Astrocyte (in vitro differentiated cells and primary cell): ENCODE measurements at regions not wholly inside any gene's neighbourhood (a gene's known extent, or its start where the extent isn't known, plus 50 kb on each side); places are given as distances from the start of the nearest gene placed in this dataset.

Source experiments
- DNase-seq: peaks from one replicate; pipeline ENCODE4 v3.0.0-alpha.2; 2010; ENCODE audit warnings: low read depth
- FAIRE-seq: peaks from 2 replicates; lab custom pipeline; 2011; peaks lifted over from hg19 to GRCh38; lab: Jason Lieb, UNC
- H2AFZ ChIP-seq: 2 replicates; pipeline ENCODE4 v1.6.0; 2012; ENCODE audit warnings: low read depth, low read length, inconsistent platforms
- H3K27ac ChIP-seq: 2 replicates; pipeline ENCODE4 v1.5.1; 2011; ENCODE audit warnings: low read depth, low read length, inconsistent platforms
- H3K27me3 ChIP-seq: 2 replicates; pipeline ENCODE4 v1.6.0; 2011; ENCODE audit warnings: low read length, inconsistent platforms; ENCODE audit not compliant: insufficient read depth
- H3K36me3 ChIP-seq: 2 replicates; pipeline ENCODE4 v1.5.1; 2011; ENCODE audit warnings: low read length, inconsistent platforms; ENCODE audit not compliant: insufficient read depth
- H3K4me1 ChIP-seq: 2 replicates; pipeline ENCODE4 v1.5.1; 2011; ENCODE audit warnings: low read length, inconsistent platforms; ENCODE audit not compliant: insufficient read depth
- H3K4me2 ChIP-seq: 2 replicates; pipeline ENCODE4 v1.6.0; 2012; ENCODE audit warnings: low read length, inconsistent platforms
- H3K4me3 ChIP-seq: 2 replicates; pipeline ENCODE4 v1.5.1; 2011; ENCODE audit warnings: low read depth, mild to moderate bottlenecking, low read length, inconsistent platforms; ENCODE audit not compliant: insufficient read depth
- H3K79me2 ChIP-seq: 2 replicates; pipeline ENCODE4 v1.6.0; 2012; ENCODE audit warnings: mild to moderate bottlenecking, low read length, inconsistent platforms; ENCODE audit not compliant: insufficient read depth
- H3K9ac ChIP-seq: 2 replicates; pipeline ENCODE4 v1.6.0; 2012; ENCODE audit warnings: mild to moderate bottlenecking, low read length, inconsistent platforms
- H3K9me3 ChIP-seq: 2 replicates; pipeline ENCODE4 v1.5.1; 2012; ENCODE audit warnings: low read depth, mild to moderate bottlenecking, low read length, inconsistent platforms; ENCODE audit not compliant: insufficient read depth
- H4K20me1 ChIP-seq: 2 replicates; pipeline ENCODE4 v1.6.0; 2012; ENCODE audit warnings: low read length, inconsistent platforms; ENCODE audit not compliant: insufficient read depth
- H3K27ac Mint-ChIP-seq: one replicate; pipeline ENCODE4 v1.8.0; 2021; ENCODE audit warnings: mild to moderate bottlenecking, mixed read lengths; ENCODE audit not compliant: unreplicated experiment
- H3K27me3 Mint-ChIP-seq: one replicate; pipeline ENCODE4 v1.8.0; 2021; ENCODE audit warnings: low read depth, mixed read lengths; ENCODE audit not compliant: unreplicated experiment
- H3K36me3 Mint-ChIP-seq: one replicate; pipeline ENCODE4 v1.8.0; 2021; ENCODE audit warnings: low read depth, mixed read lengths; ENCODE audit not compliant: unreplicated experiment
- H3K4me1 Mint-ChIP-seq: one replicate; pipeline ENCODE4 v1.8.0; 2021; ENCODE audit warnings: low read depth, mixed read lengths; ENCODE audit not compliant: unreplicated experiment
- H3K4me3 Mint-ChIP-seq: one replicate; pipeline ENCODE4 v1.8.0; 2021; ENCODE audit warnings: mild to moderate bottlenecking, moderate library complexity, mixed read lengths; ENCODE audit not compliant: unreplicated experiment
- H3K9me3 Mint-ChIP-seq: one replicate; pipeline ENCODE4 v1.8.0; 2021; ENCODE audit warnings: mild to moderate bottlenecking, mixed read lengths; ENCODE audit not compliant: unreplicated experiment
- EZH2 ChIP-seq: IDR thresholded peaks from 2 replicates; pipeline ENCODE4 v1.6.1; 2012; ENCODE audit warnings: mild to moderate bottlenecking, low read length, inconsistent platforms; ENCODE audit not compliant: insufficient read depth
- TF ChIP-seq, protein P1 (sequence below): IDR thresholded peaks from 2 replicates; pipeline ENCODE4 v1.5.1; 2011; ENCODE audit warnings: low read depth, mild to moderate bottlenecking, inconsistent platforms, low read length, moderate library complexity; ENCODE audit not compliant: insufficient read depth

DNA sequence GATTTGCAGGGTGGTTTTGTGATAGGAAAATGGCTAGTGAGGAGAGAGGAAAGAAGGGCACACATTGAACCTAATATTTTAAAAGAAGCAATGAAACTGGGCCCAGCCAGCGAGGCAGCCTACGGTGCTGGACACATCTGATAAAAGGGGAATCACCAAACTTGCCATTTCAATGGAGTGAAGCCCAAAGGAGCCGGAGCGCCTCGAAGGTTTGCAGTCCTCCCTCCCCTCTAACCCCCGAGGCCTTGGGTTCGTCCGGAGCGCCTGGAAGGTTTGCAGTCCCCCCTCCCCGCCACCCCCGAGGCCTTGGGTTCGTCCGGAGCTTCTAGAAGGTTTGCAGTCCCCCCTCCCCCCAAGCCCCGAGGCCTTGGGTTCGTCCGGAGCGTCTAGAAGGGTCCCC, 132.6 kb downstream of the TENT4A start:
- Histone ChIP-seq H3K36me3 (no peaks in the 10 kb centered on the region), H3K9ac (no peak overlapping the region), H2AFZ (no peak overlapping the region), H3K79me2 (no peaks in the 10 kb centered on the region), H3K4me2 (no peak overlapping the region), H3K27ac (no peak overlapping the region), H3K4me3 (no peak overlapping the region), H3K27me3 (no peaks in the 10 kb centered on the region), H3K9me3 (peaks cover 6% of the 10 kb centered on the region), H3K4me1 (no peaks in the 10 kb centered on the region), H4K20me1 (no peaks in the 10 kb centered on the region)
- no peak for FAIRE-seq
- Mint-ChIP-seq H3K4me3 (no peak overlapping the region), H3K27me3 (peaks cover 4% of the 10 kb centered on the region), H3K27ac (no peak overlapping the region), H3K36me3 (peaks cover 2% of the 10 kb centered on the region), H3K4me1 (no peaks in the 10 kb centered on the region), H3K9me3 (peaks cover 3% of the 10 kb centered on the region)
- TF ChIP-seq, protein P1, sequence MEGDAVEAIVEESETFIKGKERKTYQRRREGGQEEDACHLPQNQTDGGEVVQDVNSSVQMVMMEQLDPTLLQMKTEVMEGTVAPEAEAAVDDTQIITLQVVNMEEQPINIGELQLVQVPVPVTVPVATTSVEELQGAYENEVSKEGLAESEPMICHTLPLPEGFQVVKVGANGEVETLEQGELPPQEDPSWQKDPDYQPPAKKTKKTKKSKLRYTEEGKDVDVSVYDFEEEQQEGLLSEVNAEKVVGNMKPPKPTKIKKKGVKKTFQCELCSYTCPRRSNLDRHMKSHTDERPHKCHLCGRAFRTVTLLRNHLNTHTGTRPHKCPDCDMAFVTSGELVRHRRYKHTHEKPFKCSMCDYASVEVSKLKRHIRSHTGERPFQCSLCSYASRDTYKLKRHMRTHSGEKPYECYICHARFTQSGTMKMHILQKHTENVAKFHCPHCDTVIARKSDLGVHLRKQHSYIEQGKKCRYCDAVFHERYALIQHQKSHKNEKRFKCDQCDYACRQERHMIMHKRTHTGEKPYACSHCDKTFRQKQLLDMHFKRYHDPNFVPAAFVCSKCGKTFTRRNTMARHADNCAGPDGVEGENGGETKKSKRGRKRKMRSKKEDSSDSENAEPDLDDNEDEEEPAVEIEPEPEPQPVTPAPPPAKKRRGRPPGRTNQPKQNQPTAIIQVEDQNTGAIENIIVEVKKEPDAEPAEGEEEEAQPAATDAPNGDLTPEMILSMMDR, result no peak
- no peak for TF ChIP-seq EZH2
- no peak for DNase-seq

DNA sequence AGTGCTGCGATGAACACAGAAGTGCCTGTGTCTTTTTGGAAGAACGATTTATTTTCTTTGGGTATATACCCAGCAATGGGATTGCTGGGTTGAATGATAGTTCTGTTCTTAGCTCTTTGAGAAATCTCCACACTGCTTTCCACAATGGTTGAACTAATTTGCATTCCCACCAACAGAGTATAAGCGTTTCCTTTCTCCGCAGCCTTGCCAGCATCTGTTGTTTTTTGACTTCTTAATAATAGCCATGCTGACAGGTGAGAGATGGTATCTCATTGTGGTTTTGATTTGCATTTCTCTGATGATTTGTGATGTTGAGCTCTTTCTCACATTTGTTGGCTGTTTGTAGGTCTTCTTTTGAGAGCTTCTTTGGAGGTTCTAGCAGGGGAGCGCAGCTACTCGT, 134.6 kb downstream of the TENT4A start:
- H3K4me3 Mint-ChIP-seq, result no peak overlapping the region
- H3K36me3 Mint-ChIP-seq, result peaks cover 2% of the 10 kb centered on the region
- Histone ChIP-seq H3K27ac (no peak overlapping the region), H2AFZ (no peak overlapping the region), H3K4me3 (no peak overlapping the region), H3K4me1 (no peaks in the 10 kb centered on the region), H3K9me3 (peaks cover 10% of the 10 kb centered on the region), H3K36me3 (no peaks in the 10 kb centered on the region), H4K20me1 (no peaks in the 10 kb centered on the region), H3K9ac (no peak overlapping the region), H3K27me3 (no peaks in the 10 kb centered on the region), H3K79me2 (no peaks in the 10 kb centered on the region), H3K4me2 (no peak overlapping the region)
- peaks cover 4% of the 10 kb centered on the region for H3K27me3 Mint-ChIP-seq
- FAIRE-seq (no peak), DNase-seq (no peak)
- TF ChIP-seq, protein P1, result no peak
- TF ChIP-seq EZH2, result no peak
- no peaks in the 10 kb centered on the region for H3K4me1 Mint-ChIP-seq
- H3K9me3 Mint-ChIP-seq, result peaks cover 8% of the 10 kb centered on the region
- H3K27ac Mint-ChIP-seq, result no peak overlapping the region

DNA sequence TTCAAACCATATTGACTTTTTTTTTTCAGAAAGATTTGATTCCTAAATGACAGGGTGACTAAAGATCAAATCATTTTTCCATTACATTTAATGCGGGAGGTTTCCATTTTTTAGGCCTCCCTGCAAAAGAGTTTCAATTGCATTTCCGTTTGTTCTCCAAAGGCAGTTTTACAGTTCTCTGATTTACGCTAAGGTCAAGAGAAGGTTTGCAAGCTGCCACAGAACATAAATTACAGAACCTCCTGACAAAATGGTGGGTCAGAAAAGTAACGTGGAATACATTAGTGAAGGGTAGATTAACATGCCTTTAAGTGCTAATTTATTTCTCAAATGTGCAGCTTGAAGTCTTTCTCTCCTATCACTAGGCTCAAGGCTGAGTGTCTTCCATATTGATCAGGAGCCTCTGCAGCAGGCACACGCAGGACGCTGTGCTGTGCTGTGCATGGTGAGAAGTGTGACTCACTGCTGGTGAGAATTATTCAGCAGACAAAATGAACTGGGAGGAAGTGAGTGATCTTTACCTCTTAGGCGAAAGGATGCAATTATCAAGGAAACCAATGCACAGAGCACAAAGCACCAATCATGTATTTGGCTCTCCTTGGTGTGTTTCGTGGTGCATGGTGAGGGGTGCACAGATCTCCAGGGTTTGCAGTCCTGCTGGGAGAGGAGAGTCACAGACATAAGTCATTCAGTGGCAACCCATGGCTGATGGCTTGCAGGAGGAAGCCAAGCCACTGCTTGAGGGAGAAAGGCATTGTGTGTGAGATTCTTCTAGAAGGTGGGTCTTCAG, 136.3 kb downstream of the TENT4A start:
- Histone ChIP-seq H3K4me1 (no peaks in the 10 kb centered on the region), H3K27me3 (no peaks in the 10 kb centered on the region), H3K4me3 (no peak overlapping the region), H3K36me3 (no peaks in the 10 kb centered on the region), H2AFZ (no peak overlapping the region), H3K9me3 (peaks cover 10% of the 10 kb centered on the region), H3K4me2 (no peak overlapping the region), H3K79me2 (no peaks in the 10 kb centered on the region), H3K27ac (no peak overlapping the region), H3K9ac (no peak overlapping the region), H4K20me1 (no peaks in the 10 kb centered on the region)
- no peak for TF ChIP-seq EZH2
- TF ChIP-seq, protein P1, result no peak
- FAIRE-seq (no peak), DNase-seq (no peak)
- Mint-ChIP-seq H3K9me3 (peaks cover 14% of the 10 kb centered on the region), H3K27me3 (no peaks in the 10 kb centered on the region), H3K27ac (no peak overlapping the region), H3K36me3 (no peaks in the 10 kb centered on the region), H3K4me1 (no peaks in the 10 kb centered on the region), H3K4me3 (no peak overlapping the region)
